ENCODE measurements at regions not wholly inside any gene's neighbourhood (a gene's known extent, or its start where the extent isn't known, plus 50 kb on each side); places are given as distances from the start of the nearest gene placed in this dataset.
"Not testable (repeated sequence)": the region's sequence is repeated elsewhere in the genome, so short reads cannot be mapped to it uniquely, and the experiment has no call there.

DNA sequence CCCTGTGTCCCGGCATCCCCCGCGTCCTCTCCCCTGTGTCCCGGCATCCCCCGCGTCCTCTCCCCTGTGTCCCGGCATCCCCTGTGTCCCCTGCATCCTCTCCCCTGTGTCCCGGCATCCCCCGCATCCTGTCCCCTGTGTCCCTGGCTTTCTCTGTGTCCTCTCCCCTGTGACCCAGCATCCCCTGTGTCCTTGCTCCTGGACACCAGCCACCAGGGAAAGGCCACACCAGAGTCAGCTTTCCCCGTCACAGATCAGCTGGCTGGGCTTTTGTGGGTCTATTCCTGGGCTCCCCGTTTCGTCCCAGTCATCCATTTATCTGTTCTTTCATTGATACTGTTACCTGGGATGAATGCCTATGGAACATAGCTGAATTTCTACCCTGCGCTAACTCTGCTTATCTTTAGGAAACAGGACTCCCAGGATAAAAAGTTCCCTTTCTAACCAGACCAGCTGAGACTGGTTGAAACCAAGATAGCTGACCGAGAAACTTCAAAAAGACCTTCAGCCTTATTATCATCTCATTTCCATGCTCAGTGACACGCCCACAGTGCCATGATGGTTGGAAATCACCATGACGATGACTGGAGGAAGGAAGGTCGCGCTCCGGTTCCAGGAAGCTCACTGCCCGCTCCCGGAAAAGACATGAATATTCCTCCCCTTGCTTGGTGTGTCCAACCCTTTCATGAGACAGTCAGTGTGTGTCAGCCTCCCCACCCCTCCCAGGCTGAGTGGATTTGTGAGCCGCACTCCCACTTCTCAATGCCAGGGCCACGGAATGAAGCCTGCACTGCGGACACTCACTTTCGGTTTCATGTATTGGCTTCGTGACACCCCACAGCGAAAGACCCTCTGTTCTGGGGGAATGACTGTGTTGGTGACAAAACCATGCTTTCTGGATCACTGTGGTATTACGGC is 276.4 kb upstream of the SFSWAP start:
- Histone ChIP-seq H3K9me3 (ENCODE audit: control insufficient read depth in 4 of 4, insufficient read depth in 3 of 4, low read length in 3 of 4) (peaks cover 0 to 15% (median 0%) of the 10 kb centered on the region in 4 donors), H3K4me3 (no peak overlapping the region), H3K9ac (ENCODE audit: insufficient read depth in 1 of 2, low read length in 2 of 2) (no peak overlapping the region), H3K27me3 (ENCODE audit: control insufficient read depth in 3 of 3, insufficient read depth in 3 of 3, low read length in 2 of 3) (peaks cover 0 to 42% (median 9%) of the 10 kb centered on the region in 3 donors), H3K27ac (ENCODE audit: low read depth in 1 of 2, low read length in 1 of 2) (no peak overlapping the region), H3K36me3 (ENCODE audit: control insufficient read depth in 4 of 4, insufficient read depth in 4 of 4, low read length in 4 of 4) (no peaks in the 10 kb centered on the region), H3K4me1 (ENCODE audit: control insufficient read depth in 5 of 5, insufficient read depth in 5 of 5, low read length in 5 of 5) (peaks cover 0 to 3% (median 0%) of the 10 kb centered on the region in 5 donors)
- DNase-seq (peak in 1 of 3 donors; percentile 15), ATAC-seq (ENCODE audit: insufficient read depth, low FRiP score) (no peak)
- TF ChIP-seq CTCF (IDR thresholded peaks at IDR 0.05; ENCODE audit: control extremely low read depth, extremely low read depth) = no peak
- WGBS, 2 donors = 49 to 62% methylated on average over 22 to 27 of the region's 28 CpGs

DNA sequence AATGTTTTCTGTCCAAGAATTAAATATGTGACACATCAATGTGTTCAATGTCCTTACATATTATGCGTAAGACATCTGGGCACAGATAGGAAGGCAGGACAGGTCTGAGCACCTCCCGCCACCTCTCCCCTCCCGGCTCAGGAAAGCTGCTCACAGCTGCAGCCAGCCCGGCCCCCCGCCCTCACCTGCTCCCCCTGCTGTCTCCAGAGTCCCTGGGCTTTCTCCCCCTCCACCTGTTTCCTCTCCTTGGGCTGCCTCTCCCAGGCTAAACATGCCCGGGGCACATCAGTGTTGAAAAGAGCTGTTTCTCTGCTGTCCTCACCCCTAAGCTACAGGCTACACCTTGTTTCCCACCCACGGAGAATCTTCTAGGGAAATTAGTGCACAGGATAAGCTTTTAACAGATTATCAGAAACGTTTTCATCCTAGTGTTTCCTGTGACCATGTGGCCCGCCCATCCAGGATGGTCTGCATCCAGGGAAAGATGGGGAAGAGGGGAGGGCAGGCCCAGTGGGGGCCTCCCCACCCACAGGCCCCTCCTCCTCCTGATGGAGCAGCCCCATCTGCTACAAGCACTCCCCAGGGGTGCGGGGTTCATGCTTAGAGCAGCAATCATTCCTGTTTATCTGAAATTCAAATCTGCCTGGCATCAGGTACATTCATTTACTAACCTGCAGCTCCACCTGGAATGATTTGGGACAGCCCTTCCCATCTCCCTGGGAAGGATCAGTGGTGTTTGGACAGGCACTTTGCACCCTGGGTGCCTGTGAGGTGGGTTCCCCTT is 273.8 kb upstream of the SFSWAP start:
- Histone ChIP-seq H3K27ac (ENCODE audit: low read depth in 1 of 2, low read length in 1 of 2) (no peak overlapping the region), H3K9ac (ENCODE audit: insufficient read depth in 1 of 2, low read length in 2 of 2) (no peak overlapping the region), H3K36me3 (ENCODE audit: control insufficient read depth in 4 of 4, insufficient read depth in 4 of 4, low read length in 4 of 4) (no peaks in the 10 kb centered on the region), H3K27me3 (ENCODE audit: control insufficient read depth in 3 of 3, insufficient read depth in 3 of 3, low read length in 2 of 3) (peaks cover 0 to 33% (median 9%) of the 10 kb centered on the region in 3 donors), H3K4me1 (ENCODE audit: control insufficient read depth in 5 of 5, insufficient read depth in 5 of 5, low read length in 5 of 5) (no peaks in the 10 kb centered on the region), H3K9me3 (ENCODE audit: control insufficient read depth in 4 of 4, insufficient read depth in 3 of 4, low read length in 3 of 4) (peaks cover 0 to 4% (median 0%) of the 10 kb centered on the region in 4 donors), H3K4me3 (no peak overlapping the region)
- no peak for TF ChIP-seq CTCF (IDR thresholded peaks at IDR 0.05; ENCODE audit: control extremely low read depth, extremely low read depth)
- DNase-seq = no peak
- no peak for ATAC-seq (ENCODE audit: insufficient read depth, low FRiP score)
- WGBS, 2 donors = 55 to 59% methylated on average over 10 of the region's 10 CpGs

GRCh38 chr12:131437706-131438492 is 273.0 kb upstream of the SFSWAP start:
- Histone ChIP-seq H3K27ac (ENCODE audit: low read depth in 1 of 2, low read length in 1 of 2) (no peak overlapping the region), H3K36me3 (ENCODE audit: control insufficient read depth in 4 of 4, insufficient read depth in 4 of 4, low read length in 4 of 4) (no peaks in the 10 kb centered on the region), H3K4me1 (ENCODE audit: control insufficient read depth in 5 of 5, insufficient read depth in 5 of 5, low read length in 5 of 5) (no peaks in the 10 kb centered on the region), H3K9ac (ENCODE audit: insufficient read depth in 1 of 2, low read length in 2 of 2) (no peak overlapping the region), H3K27me3 (ENCODE audit: control insufficient read depth in 3 of 3, insufficient read depth in 3 of 3, low read length in 2 of 3) (peaks cover 0 to 25% (median 4%) of the 10 kb centered on the region in 3 donors), H3K4me3 (no peak overlapping the region), H3K9me3 (ENCODE audit: control insufficient read depth in 4 of 4, insufficient read depth in 3 of 4, low read length in 3 of 4) (peaks cover 0 to 4% (median 0%) of the 10 kb centered on the region in 4 donors)
- TF ChIP-seq CTCF (IDR thresholded peaks at IDR 0.05; ENCODE audit: control extremely low read depth, extremely low read depth) = no peak
- ATAC-seq (ENCODE audit: insufficient read depth, low FRiP score) (no peak), DNase-seq (no peak)
- 79 to 86% methylated on average over 9 of the region's 9 CpGs for WGBS, 2 donors

DNA sequence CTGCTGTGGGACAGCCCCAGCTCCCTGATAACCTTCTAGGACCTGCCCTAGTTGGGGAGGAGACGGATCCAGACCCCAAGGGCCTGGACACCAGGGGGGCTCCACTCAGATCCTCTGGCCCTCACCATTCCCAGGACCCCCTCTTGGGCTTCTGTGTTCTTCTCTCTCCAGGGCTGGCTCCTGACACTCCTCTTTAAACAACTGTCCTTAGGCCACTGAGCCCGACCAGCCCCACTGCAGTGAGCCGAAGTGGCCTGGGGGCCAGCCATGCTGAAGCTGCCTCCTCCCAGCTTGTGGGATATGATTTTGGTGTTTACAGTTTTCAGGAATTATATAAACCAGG is 272.4 kb upstream of the SFSWAP start:
- not testable (repeated sequence) for H3K9me3 ChIP-seq (ENCODE audit: control insufficient read depth in 4 of 4, insufficient read depth in 3 of 4, low read length in 3 of 4); H3K4me3 ChIP-seq; DNase-seq; H3K27ac ChIP-seq (ENCODE audit: low read depth in 1 of 2, low read length in 1 of 2); H3K36me3 ChIP-seq (ENCODE audit: control insufficient read depth in 4 of 4, insufficient read depth in 4 of 4, low read length in 4 of 4); H3K4me1 ChIP-seq (ENCODE audit: control insufficient read depth in 5 of 5, insufficient read depth in 5 of 5, low read length in 5 of 5); ATAC-seq (ENCODE audit: insufficient read depth, low FRiP score); H3K9ac ChIP-seq (ENCODE audit: insufficient read depth in 1 of 2, low read length in 2 of 2)
- 82 to 85% methylated on average over 3 of the region's 3 CpGs for WGBS, 2 donors
- peaks cover 0 to 24% (median 4%) of the 10 kb centered on the region in 3 donors for H3K27me3 ChIP-seq (ENCODE audit: control insufficient read depth in 3 of 3, insufficient read depth in 3 of 3, low read length in 2 of 3)
